RWPE2 (cell line): ENCODE measurements at regions not wholly inside any gene's neighbourhood (a gene's known extent, or its start where the extent isn't known, plus 50 kb on each side); places are given as distances from the start of the nearest gene placed in this dataset.

Experiments used
- ATAC-seq: fragments of 200-7000 bp; cut with Tn5 transposase; 3 replicates; pipeline ENCODE4 v1.9.1; 2021; ENCODE audit warnings: low read depth
- DNase-seq: peaks from one replicate; pipeline ENCODE4 v3.0.0-alpha.2; 2020; ENCODE audit warnings: low spot score
- H3K27ac ChIP-seq: fragments of 450-650 bp; 2 replicates; pipeline ENCODE4 v1.5.1; 2017; ENCODE audit warnings: mild to moderate bottlenecking; ENCODE audit not compliant: poor library complexity, severe bottlenecking
- H3K27me3 ChIP-seq: fragments of 250-450 bp; sonication (Bioruptor Pico); 2 replicates; pipeline ENCODE4 v1.5.1; 2021; ENCODE audit warnings: mild to moderate bottlenecking, moderate library complexity; ENCODE audit not compliant: insufficient read depth, poor library complexity, severe bottlenecking
- H3K36me3 ChIP-seq: fragments of 250-450 bp; sonication (Bioruptor Pico); 2 replicates; pipeline ENCODE4 v1.5.1; 2020; ENCODE audit warnings: low read depth, mild to moderate bottlenecking, moderate library complexity
- H3K4me1 ChIP-seq: fragments of 250-450 bp; sonication (Bioruptor Pico); 2 replicates; pipeline ENCODE4 v1.5.1; 2021; ENCODE audit warnings: mild to moderate bottlenecking, moderate library complexity; ENCODE audit not compliant: insufficient read depth, poor library complexity, severe bottlenecking
- H3K4me3 ChIP-seq: fragments of 250-450 bp; sonication (Bioruptor Pico); 2 replicates; pipeline ENCODE4 v1.5.1; 2021; ENCODE audit warnings: mild to moderate bottlenecking, moderate library complexity; ENCODE audit not compliant: severe bottlenecking
- H3K9me3 ChIP-seq: fragments of 250-450 bp; sonication (Bioruptor Pico); 2 replicates; pipeline ENCODE4 v1.5.1; 2021; ENCODE audit warnings: mild to moderate bottlenecking, moderate library complexity; ENCODE audit not compliant: severe bottlenecking
- TF ChIP-seq, protein P1 (sequence below): fragments of 450-650 bp; IDR thresholded peaks from one replicate; pipeline ENCODE4 v1.5.1; 2017; ENCODE audit warnings: mild to moderate bottlenecking, moderate library complexity; ENCODE audit not compliant: poor library complexity, severe bottlenecking

GRCh38 chr13:33508060-33508459 lies 222.5 kb upstream of the STARD13 start:
- ATAC-seq (no peak), DNase-seq (no peak)
- Histone ChIP-seq H3K9me3 (no peaks in the 10 kb centered on the region), H3K27ac (no peak overlapping the region), H3K4me1 (no peaks in the 10 kb centered on the region), H3K36me3 (no peaks in the 10 kb centered on the region), H3K4me3 (no peak overlapping the region), H3K27me3 (no peaks in the 10 kb centered on the region)
- TF ChIP-seq, protein P1, sequence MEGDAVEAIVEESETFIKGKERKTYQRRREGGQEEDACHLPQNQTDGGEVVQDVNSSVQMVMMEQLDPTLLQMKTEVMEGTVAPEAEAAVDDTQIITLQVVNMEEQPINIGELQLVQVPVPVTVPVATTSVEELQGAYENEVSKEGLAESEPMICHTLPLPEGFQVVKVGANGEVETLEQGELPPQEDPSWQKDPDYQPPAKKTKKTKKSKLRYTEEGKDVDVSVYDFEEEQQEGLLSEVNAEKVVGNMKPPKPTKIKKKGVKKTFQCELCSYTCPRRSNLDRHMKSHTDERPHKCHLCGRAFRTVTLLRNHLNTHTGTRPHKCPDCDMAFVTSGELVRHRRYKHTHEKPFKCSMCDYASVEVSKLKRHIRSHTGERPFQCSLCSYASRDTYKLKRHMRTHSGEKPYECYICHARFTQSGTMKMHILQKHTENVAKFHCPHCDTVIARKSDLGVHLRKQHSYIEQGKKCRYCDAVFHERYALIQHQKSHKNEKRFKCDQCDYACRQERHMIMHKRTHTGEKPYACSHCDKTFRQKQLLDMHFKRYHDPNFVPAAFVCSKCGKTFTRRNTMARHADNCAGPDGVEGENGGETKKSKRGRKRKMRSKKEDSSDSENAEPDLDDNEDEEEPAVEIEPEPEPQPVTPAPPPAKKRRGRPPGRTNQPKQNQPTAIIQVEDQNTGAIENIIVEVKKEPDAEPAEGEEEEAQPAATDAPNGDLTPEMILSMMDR = no peak

- no peak overlapping the region for H3K4me3 ChIP-seq
- no peaks in the 10 kb centered on the region for H3K4me1 ChIP-seq
- no peak for DNase-seq
- no peaks in the 10 kb centered on the region for H3K27me3 ChIP-seq
- TF ChIP-seq, protein P1 = no peak
- H3K36me3 ChIP-seq = no peaks in the 10 kb centered on the region
- no peaks in the 10 kb centered on the region for H3K9me3 ChIP-seq
- ATAC-seq = no peak
- no peak overlapping the region for H3K27ac ChIP-seq
Measured at GRCh38 chr13:33509642-33510229, 224.2 kb upstream of the STARD13 start.

- no peaks in the 10 kb centered on the region for H3K9me3 ChIP-seq
- H3K27me3 ChIP-seq = no peaks in the 10 kb centered on the region
- H3K27ac ChIP-seq = no peak overlapping the region
- ATAC-seq = no peak
- TF ChIP-seq, protein P1 = no peak
- H3K36me3 ChIP-seq = no peaks in the 10 kb centered on the region
- DNase-seq = no peak
- H3K4me3 ChIP-seq = no peak overlapping the region
- H3K4me1 ChIP-seq = no peaks in the 10 kb centered on the region
Measured at GRCh38 chr13:33510350-33510970, 224.9 kb upstream of the STARD13 start.

- no peak for ATAC-seq
- DNase-seq = no peak
Measured at GRCh38 chr13:33512880-33513554, 227.5 kb upstream of the STARD13 start.

More at GRCh38 chr13:33512880-33513554, 227.5 kb upstream of the STARD13 start:
- Histone ChIP-seq H3K27me3 (no peaks in the 10 kb centered on the region), H3K4me3 (no peak overlapping the region), H3K36me3 (no peaks in the 10 kb centered on the region), H3K4me1 (no peaks in the 10 kb centered on the region), H3K27ac (no peak overlapping the region), H3K9me3 (no peaks in the 10 kb centered on the region)
- TF ChIP-seq, protein P1 = no peak
